GM23248 (cell line): ENCODE measurements at regions not wholly inside any gene's neighbourhood (a gene's known extent, or its start where the extent isn't known, plus 50 kb on each side); places are given as distances from the start of the nearest gene placed in this dataset.

Experiments
- DNase-seq: peaks from one replicate; pipeline ENCODE4 v3.0.0-alpha.2; 2015
- H2AFZ ChIP-seq: fragments of 200-600 bp; sonication (generic); 2 replicates; pipeline ENCODE4 v1.6.1; 2016; ENCODE audit warnings: antibody characterized with exemption
- H3F3A ChIP-seq: fragments of 200-600 bp; sonication (generic); 2 replicates; pipeline ENCODE4 v1.6.1; 2016; ENCODE audit warnings: mild to moderate bottlenecking, antibody characterized with exemption, mixed run types; ENCODE audit not compliant: insufficient read depth
- H3K27ac ChIP-seq: fragments of 200-600 bp; sonication (generic); 2 replicates; pipeline ENCODE4 v1.5.1; 2016; ENCODE audit warnings: mild to moderate bottlenecking
- H3K27me3 ChIP-seq: fragments of 200-600 bp; sonication (generic); replicated peaks from 2 replicates; pipeline ENCODE4 v1.6.1; 2016; ENCODE audit warnings: mild to moderate bottlenecking; ENCODE audit not compliant: insufficient read depth
- H3K36me3 ChIP-seq: fragments of 200-600 bp; sonication (generic); 2 replicates; pipeline ENCODE4 v1.6.1; 2016; ENCODE audit warnings: low read depth, mild to moderate bottlenecking
- H3K4me1 ChIP-seq: fragments of 200-600 bp; sonication (generic); 2 replicates; pipeline ENCODE4 v1.6.1; 2016; ENCODE audit warnings: mild to moderate bottlenecking; ENCODE audit not compliant: insufficient read depth
- H3K4me2 ChIP-seq: fragments of 200-600 bp; sonication (generic); one replicate; pipeline ENCODE4 v1.6.1; 2016; ENCODE audit warnings: mild to moderate bottlenecking; ENCODE audit not compliant: unreplicated experiment
- H3K4me3 ChIP-seq: fragments of 200-600 bp; sonication (generic); 2 replicates; pipeline ENCODE4 v1.5.1; 2016; ENCODE audit warnings: mild to moderate bottlenecking
- H3K79me2 ChIP-seq: fragments of 200-600 bp; sonication (generic); 2 replicates; pipeline ENCODE4 v1.6.1; 2016; ENCODE audit warnings: mild to moderate bottlenecking; ENCODE audit not compliant: insufficient read depth
- H3K9ac ChIP-seq: fragments of 200-600 bp; sonication (generic); 2 replicates; pipeline ENCODE4 v1.6.1; 2016; ENCODE audit warnings: mild to moderate bottlenecking
- H3K9me2 ChIP-seq: fragments of 200-600 bp; sonication (generic); 2 replicates; pipeline ENCODE4 v1.6.1; 2016; ENCODE audit warnings: mixed run types, mild to moderate bottlenecking, moderate library complexity; ENCODE audit not compliant: insufficient read depth
- H3K9me3 ChIP-seq: fragments of 200-600 bp; sonication (generic); one replicate; pipeline ENCODE4 v1.6.1; 2017; ENCODE audit warnings: low read depth
- H4K20me1 ChIP-seq: fragments of 200-600 bp; sonication (generic); 2 replicates; pipeline ENCODE4 v1.6.0; 2016; ENCODE audit not compliant: insufficient read depth
- EZH2 ChIP-seq: fragments of 200-600 bp; sonication (generic); IDR thresholded peaks from 2 replicates; pipeline ENCODE4 v1.6.1; 2018; ENCODE audit warnings: antibody characterized with exemption, mild to moderate bottlenecking; ENCODE audit not compliant: insufficient read depth, poor library complexity, severe bottlenecking
- EZH2phosphoT487 ChIP-seq: fragments of 200-600 bp; sonication (generic); IDR thresholded peaks from 2 replicates; pipeline ENCODE4 v1.6.1; 2018; ENCODE audit warnings: antibody characterized with exemption, moderate library complexity, mild to moderate bottlenecking, low read depth; ENCODE audit not compliant: insufficient read depth
- WGBS, 2 experiments: methylation state at CpG; one replicate each; pipeline ENCODE4 v1.1.6; 2015 to 2017; ENCODE audit warnings: low lambda C conversion rate in 2 of 2, low coverage in 1 of 2; ENCODE audit errors: missing lambda C conversion rate in 2 of 2; 5-methylcytosine and 5-hydroxymethylcytosine counted together
- in situ Hi-C: fragments of 300-500 bp; cut with MboI; formaldehyde crosslinking; loops from 2 replicates; pipeline ENCODE4 v1.15.0; 2020

DNA sequence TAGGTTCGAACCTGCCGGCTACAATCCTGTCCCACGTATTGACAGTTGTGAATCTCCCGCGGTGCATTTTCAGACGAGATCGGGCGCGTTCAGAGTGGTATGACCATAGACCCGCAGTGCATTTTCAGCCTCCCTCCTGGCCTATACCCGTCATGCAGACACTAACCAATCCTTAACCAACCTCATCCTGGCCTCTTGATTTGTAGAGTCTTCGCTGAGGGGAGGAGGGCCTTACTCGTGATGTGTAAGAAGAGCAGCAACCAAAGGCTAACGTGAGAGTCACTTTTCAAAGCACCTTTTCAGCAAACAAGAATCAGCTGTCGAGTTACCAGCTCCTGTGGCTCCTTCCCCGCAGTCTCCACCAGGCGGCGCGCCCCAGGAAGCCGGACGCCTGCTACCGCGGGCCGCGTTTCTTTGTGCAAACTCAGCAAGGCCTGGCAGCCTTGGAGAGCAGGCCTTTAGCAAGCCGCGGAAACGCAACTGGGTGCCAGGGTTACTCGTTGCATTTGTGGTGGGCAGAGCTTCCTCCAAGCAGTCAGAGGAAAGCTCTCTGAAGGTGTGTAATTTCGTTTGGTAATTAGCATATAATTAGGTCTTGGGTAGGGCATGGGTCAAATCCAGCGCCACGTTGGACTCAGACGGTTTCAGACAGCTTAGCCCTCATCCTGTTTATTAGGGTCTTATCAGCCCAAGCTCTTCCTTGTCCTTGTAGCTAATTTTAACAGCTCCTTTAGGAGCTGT is 139.8 kb downstream of the OR2B2 start:
- H3K4me1 ChIP-seq = no peaks in the 10 kb centered on the region
- H3K9me3 ChIP-seq = no peaks in the 10 kb centered on the region
- H3K4me3 ChIP-seq = peak overlapping the region; percentile 35
- TF ChIP-seq EZH2 = no peak
- TF ChIP-seq EZH2phosphoT487 = no peak
- no peaks in the 10 kb centered on the region; the same call in 1 of the 2 replicates for H3K27me3 ChIP-seq
- no peaks in the 10 kb centered on the region for H3K36me3 ChIP-seq
- peak; percentile 95 for DNase-seq
- peak overlapping the region; percentile 83 for H2AFZ ChIP-seq
- no peaks in the 10 kb centered on the region for H3K9me2 ChIP-seq
- H3K27ac ChIP-seq = no peak overlapping the region
- WGBS, 2 experiments = 9 to 10% methylated on average over 33 of the region's 33 CpGs
- H4K20me1 ChIP-seq = no peaks in the 10 kb centered on the region
- no peaks in the 10 kb centered on the region for H3K79me2 ChIP-seq
- in situ Hi-C loops = no loop called here
- no peak overlapping the region for H3K9ac ChIP-seq
- H3F3A ChIP-seq = peaks cover 5% of the 10 kb centered on the region; the same call in 1 of the 2 replicates
- peak overlapping the region; percentile 43 for H3K4me2 ChIP-seq

DNA sequence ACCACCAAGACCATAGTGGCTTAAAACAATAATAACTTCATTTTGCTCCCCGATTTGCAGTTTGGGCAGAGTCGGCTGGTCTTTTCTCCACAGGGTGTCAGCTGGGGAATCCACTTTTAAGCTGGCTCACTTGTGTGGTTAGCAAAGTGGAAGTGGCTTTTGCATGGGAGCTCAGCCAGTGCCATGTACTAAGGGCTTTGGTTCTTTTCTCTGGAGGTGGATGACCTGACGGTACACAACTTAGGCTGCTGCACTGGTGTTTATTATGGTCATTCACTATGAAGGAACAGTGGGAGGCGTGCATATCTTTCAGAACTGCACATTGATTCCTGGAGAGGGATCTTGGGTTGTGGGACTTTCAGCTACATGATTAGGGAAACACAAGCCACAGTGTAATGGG is 141.0 kb downstream of the OR2B2 start:
- Histone ChIP-seq H4K20me1 (no peaks in the 10 kb centered on the region), H3K9me3 (no peaks in the 10 kb centered on the region), H3K9me2 (no peaks in the 10 kb centered on the region), H3K27ac (no peak overlapping the region), H3K27me3 (no peaks in the 10 kb centered on the region; the same call in 1 of the 2 replicates), H3K4me3 (no peak overlapping the region), H3K4me1 (no peaks in the 10 kb centered on the region), H3F3A (peaks cover 5% of the 10 kb centered on the region; the same call in 1 of the 2 replicates), H3K36me3 (no peaks in the 10 kb centered on the region), H3K9ac (no peak overlapping the region), H3K79me2 (no peaks in the 10 kb centered on the region), H2AFZ (no peak overlapping the region), H3K4me2 (no peak overlapping the region)
- TF ChIP-seq EZH2 (no peak), EZH2phosphoT487 (no peak)
- WGBS, 2 experiments = 67 to 70% methylated on average over 4 of the region's 4 CpGs
- DNase-seq = no peak
- in situ Hi-C loops = no loop called here

DNA sequence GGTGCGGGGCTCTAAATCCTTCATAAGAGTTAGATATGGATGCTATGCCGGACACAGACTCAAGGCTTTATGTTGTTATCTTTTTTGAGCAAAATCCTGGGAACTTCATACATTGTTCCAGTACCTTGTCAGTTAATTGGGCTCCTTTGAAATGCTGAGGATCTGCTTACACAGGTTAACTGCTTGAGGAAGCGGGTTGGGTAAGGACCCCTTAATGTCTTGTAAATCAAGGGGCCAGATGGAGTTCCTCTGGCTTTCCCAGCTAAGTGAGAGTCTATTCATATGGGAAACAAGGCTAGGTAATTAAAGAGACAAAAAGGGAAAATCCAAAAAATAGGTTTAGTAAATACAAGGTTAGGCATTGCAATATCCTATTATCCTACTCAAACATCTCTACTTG is 141.5 kb downstream of the OR2B2 start:
- peaks cover 4% of the 10 kb centered on the region; the same call in 1 of the 2 replicates for H3F3A ChIP-seq
- H3K4me3 ChIP-seq = no peak overlapping the region
- no peaks in the 10 kb centered on the region for H3K79me2 ChIP-seq
- 63 to 75% methylated on average over 3 of the region's 3 CpGs for WGBS, 2 experiments
- in situ Hi-C loops = no loop called here
- H3K4me1 ChIP-seq = no peaks in the 10 kb centered on the region
- H3K27me3 ChIP-seq = no peaks in the 10 kb centered on the region; the same call in none of the 2 replicates
- H2AFZ ChIP-seq = no peak overlapping the region
- H4K20me1 ChIP-seq = no peaks in the 10 kb centered on the region
- no peaks in the 10 kb centered on the region for H3K9me2 ChIP-seq
- TF ChIP-seq EZH2 = no peak
- no peak for TF ChIP-seq EZH2phosphoT487
- no peaks in the 10 kb centered on the region for H3K36me3 ChIP-seq
- no peak for DNase-seq
- no peak overlapping the region for H3K9ac ChIP-seq
- no peak overlapping the region for H3K4me2 ChIP-seq
- no peak overlapping the region for H3K27ac ChIP-seq
- no peaks in the 10 kb centered on the region for H3K9me3 ChIP-seq

DNA sequence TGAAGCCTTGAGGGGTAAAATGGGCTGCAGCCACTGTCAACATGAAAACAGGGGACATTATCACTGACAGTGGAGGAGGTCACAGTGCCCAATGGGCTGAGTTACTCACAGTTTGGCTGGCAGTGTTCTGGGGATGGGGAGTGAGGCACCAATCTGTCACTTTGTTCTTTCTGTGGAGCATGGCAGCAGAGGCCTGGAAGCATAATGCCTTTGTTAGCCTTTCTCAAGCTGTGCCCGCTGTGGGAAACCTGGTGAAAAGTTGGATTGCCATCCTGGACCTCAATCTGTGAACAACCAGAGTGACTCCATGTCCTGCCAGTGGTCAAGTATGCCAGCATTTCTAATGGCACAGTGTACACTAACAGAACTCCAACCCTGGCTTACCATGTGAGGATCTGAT is 143.6 kb downstream of the OR2B2 start:
- Histone ChIP-seq H2AFZ (no peak overlapping the region), H3K4me1 (no peaks in the 10 kb centered on the region), H3K9me3 (no peaks in the 10 kb centered on the region), H3K9me2 (no peaks in the 10 kb centered on the region), H3K27me3 (no peaks in the 10 kb centered on the region; the same call in none of the 2 replicates), H3K36me3 (no peaks in the 10 kb centered on the region), H3K4me3 (no peak overlapping the region), H3K79me2 (no peaks in the 10 kb centered on the region), H3F3A (no peaks in the 10 kb centered on the region), H3K9ac (no peak overlapping the region), H3K27ac (no peak overlapping the region), H3K4me2 (no peak overlapping the region), H4K20me1 (no peaks in the 10 kb centered on the region)
- TF ChIP-seq EZH2phosphoT487 (no peak), EZH2 (no peak)
- 63 to 76% methylated on average over 1 of the region's 1 CpG for WGBS, 2 experiments
- in situ Hi-C loops = no loop called here
- no peak for DNase-seq
